Stimulated activated CD4-positive, alpha-beta T cell treated with anti-CD3 and anti-CD28 coated beads, Interleukin-4, amount 100 ng/mL, for 1 hour (primary cell): ENCODE measurements at regions not wholly inside any gene's neighbourhood (a gene's known extent, or its start where the extent isn't known, plus 50 kb on each side); places are given as distances from the start of the nearest gene placed in this dataset.

ENCODE experiments used
- DNase-seq: peaks from one replicate; pipeline ENCODE4 v3.0.0-alpha.2; 2020

- no peak for DNase-seq
Observed at GRCh38 chr1:163406772-163407171, 85.0 kb downstream of the NUF2 start.

DNA sequence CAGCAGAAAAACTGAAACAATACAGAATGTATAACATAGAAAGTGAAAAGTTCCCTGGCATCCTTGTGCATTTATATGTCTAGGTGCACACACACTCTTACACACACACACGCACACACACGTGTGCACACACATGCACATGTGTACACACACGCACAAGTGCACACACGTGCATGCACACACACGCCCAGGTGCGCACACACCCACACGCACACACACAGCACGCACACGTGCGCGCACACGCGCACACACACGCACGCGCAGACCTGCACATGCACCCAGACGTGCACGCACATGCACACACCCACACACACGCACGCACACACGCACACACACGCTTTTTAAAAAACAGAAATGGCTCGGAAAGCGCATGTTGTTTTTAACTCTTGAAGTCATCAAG, 86.5 kb downstream of the NUF2 start:
- no peak for DNase-seq

DNA sequence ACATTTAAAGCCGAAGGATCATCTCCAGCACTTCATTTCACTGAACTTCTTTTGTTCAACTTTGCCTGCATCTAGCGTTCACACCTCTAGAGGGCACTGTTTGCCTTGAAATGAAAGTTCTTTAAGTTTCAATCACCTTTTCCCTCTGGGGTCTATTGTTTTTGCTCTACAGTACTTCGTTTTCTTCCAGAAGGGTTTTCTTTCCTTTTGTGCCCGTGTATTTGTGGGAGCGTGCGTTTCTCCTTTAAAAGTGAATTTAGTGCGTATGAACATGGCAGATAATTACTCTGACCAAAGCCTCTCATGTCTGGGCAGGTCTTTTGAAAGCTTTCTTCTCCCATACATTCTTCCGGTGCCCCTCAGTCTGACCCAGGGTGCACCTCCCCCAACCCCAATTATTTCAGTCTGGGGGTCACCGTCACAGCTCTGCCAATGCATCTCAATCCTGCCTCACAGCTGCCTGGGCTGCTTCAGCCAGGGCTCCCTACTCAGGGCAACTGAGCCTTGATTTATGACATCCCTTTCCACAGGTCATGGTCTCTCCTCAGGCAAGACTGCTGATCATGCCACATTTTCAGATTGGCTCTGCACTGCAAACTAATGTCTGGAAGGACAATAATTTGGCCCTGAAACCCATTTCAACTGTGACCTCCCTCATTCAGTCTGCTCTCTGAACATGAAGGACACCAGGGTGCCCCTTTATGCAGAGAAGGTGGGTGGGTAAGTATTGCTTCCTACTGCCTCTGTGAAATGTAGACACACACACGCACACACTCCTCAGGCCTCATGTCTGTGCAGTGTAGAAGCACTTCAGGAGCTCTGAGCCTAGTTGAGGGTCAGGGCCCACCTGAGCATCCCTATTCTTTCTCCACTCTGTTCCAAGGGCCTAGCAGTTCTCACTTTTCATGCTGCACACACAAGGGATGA, 88.6 kb downstream of the NUF2 start:
- DNase-seq, result peak; percentile 4

DNA sequence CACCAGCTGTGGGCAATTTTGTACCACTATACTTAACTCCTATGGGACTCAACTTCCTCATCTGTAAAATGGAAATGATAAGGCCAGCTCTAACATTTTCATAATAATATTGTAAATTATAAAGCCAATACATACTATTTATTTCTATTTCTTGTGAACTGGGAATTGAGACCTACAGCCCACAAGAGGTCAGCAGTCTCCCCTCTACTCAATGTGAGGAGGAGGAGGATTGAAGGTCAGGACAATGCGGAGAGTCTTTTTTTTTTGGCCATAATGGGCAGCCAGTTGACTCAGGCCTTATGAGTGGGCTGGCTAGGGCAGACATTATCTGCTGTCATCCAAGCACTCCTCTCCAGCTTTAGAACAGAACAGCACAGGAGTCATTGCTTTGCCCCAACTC, 90.5 kb downstream of the NUF2 start:
- DNase-seq, result no peak

- DNase-seq, result no peak
Observed at GRCh38 chr1:163414778-163415177, 93.0 kb downstream of the NUF2 start.

GRCh38 chr1:163421701-163422100, 99.9 kb downstream of the NUF2 start:
- no peak for DNase-seq

GRCh38 chr1:163422738-163423404, 101.1 kb downstream of the NUF2 start:
- DNase-seq, result no peak

- DNase-seq, result no peak
Observed at GRCh38 chr1:163426505-163427251, 104.9 kb downstream of the NUF2 start.

DNA sequence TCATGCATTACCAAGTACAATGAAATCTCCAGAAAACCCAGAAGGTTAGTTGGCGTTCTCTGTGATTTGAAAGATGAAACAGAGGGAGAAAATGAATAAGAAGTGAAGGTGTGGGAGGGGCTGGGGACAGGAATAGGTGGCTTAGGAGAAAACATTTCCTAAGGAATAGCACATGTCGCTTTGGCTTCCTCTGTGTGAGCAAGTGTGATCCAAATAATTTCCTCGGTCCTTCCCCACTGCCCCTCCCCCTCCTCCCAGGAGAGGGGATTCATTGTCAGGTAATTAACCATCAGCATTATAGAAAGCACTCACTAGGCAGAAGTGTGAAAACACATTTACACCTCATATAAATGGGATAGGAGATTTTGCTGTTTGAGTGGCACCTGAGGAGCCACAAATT, 105.5 kb downstream of the NUF2 start:
- no peak for DNase-seq

GRCh38 chr1:163436140-163436812, 114.5 kb downstream of the NUF2 start:
- no peak for DNase-seq

- DNase-seq, result no peak
Observed at GRCh38 chr1:163439471-163439870, 117.7 kb downstream of the NUF2 start.

- no peak for DNase-seq
Observed at GRCh38 chr1:163440090-163440489, 118.3 kb downstream of the NUF2 start.

DNA sequence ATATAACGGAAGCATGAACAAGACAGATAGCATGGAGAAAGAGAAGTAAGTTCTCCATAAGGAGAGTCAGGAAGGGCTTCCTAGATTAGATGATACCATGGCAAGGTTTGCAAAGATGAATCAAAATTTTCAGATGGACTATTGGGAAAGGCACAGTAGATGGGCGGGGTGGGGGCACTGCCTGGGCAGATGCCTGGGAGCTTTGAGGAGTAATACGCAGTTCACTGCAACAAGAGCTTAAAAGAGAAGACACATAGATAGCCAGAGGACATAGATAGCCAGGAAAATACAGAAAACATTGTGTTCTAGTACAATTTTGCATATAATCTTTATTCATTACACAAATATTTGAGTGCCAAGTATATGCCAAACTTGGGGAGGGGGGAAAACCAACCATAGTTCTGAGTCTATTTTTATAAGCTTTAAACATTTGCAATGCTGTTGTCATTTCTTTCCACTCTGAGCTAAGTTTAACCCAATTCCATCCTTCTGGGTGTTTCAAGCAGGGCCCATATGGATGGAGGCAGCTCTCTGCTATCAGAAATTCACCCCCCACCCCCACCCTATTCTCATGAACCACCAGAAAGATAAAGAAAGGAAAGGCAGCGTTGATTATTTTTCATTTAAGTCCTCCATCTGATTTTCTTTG, 120.6 kb downstream of the NUF2 start:
- no peak for DNase-seq

GRCh38 chr1:163442895-163443294, 121.1 kb downstream of the NUF2 start:
- DNase-seq, result no peak

DNA sequence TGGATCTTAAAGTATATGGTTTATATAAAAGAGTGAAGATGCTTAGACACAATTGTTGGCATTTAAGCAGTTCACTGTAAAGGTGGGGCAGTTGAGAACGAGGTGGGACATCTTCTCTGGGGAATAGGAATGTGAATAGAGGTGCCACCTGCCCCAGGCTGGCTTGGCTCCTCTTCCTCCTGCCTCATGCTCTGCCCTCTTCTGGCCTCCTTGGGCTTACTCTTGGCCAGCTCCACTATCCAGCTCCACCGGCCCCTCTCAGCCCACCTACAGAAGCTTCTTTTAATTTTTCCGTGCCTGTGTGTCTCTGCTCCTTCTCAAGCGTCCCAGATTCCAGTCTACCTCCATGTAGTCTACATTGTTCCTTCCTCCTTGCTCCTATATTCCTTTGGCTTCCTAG, 122.1 kb downstream of the NUF2 start:
- no peak for DNase-seq

DNA sequence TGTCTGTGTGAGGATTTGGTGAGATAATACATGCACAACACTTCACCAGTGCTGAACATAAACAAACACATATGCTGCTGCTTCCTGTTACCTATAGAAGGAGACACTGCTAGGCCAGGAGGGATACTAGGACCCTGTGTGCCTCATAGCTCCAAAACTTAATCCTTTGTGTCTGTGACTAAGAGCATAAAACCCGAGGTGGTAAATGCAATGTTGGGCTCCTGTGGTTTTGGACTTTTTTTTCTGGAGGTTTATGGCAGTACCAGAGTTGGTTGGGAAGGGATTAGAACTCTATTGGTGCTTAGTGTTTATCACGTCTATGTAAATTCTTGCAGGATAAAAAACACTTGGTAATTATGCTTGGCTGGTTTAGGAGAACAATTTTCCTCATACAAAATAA, 122.9 kb downstream of the NUF2 start:
- no peak for DNase-seq

DNA sequence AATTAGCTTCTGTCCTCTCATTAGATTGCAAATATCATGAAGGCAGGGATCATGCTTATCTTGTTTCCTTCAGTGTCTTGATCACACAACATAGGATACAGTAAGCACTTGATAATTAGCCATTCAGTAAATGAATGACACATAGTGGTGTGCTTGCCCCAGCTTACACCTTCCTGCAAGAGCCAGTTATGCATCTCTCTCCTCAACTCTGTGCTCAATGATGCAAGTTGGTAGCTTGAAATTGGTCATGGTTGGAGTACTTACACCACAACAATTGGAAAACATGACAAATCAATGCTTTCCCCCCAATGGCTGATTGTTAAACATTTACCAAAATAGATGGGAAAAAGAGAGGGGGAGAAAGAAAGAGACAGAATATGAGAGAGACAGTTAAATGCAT, 129.2 kb downstream of the NUF2 start:
- DNase-seq, result no peak

DNA sequence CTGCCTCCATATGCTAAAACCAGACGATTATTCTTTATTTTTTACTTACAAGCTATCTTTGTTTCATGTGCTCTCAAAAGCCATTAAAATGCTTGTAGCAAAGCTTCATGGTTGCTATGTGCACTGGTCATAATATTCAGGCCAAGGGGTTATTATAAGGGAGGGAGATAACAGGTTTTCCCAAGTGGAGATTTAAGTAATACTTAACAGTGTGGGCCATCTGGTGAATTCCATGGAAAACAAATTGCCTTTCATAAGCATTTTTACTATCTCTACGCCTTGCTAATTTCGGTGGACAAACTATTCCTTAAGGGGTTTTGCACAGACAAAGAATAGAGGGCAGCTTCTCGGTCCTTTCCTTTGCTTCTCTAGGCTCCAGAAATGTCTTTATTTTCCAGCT, 137.8 kb downstream of the NUF2 start:
- no peak for DNase-seq

DNA sequence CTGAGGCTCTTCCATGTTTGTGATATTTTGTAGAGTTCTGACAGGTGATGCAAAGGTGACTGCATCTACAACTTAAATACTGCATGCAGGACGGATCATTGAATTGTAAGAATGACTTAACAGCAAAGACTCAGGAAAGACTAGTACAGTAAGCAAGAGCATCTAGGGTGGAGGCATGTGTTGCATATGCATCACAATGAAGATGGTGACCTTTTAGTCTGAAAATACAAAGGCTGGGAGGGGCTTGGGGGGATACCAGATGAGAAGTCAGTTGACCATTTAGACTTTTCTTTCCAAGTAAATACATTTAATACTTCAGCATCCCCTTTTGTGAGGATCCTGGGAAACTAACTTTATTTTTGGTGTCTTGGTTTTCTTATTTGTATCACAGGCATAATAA, 145.5 kb downstream of the NUF2 start:
- no peak for DNase-seq

- DNase-seq, result no peak
Observed at GRCh38 chr1:163471779-163472650, 150.3 kb downstream of the NUF2 start.

DNA sequence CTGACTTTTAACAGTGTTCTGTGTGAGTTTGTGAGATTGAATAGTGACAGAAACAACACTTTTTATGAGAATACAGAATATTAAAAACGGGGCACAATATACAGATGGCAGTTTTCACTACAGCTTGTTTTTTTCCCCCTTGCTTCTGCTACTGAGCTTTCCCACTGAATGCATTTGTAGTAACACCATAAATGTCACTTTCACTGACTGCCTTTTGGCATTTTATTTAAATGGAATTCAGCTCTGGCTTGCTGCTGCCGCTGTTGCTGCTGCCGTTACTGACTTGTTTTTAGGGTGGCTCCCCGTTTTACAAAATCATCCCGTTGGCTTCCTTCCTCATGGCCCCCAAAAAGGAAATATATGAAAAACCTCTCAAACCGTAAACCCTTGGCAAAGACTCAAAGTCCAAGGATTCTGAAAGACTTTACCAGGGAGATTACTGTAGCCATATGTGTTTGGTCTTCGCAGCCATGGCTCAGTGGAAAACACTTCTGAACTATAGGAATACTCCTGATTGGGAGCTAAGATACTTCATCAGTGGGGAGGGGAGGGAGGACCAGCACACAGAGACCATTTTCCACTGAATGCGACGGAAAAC, 151.0 kb downstream of the NUF2 start:
- no peak for DNase-seq
